HUES6 (cell line): ENCODE measurements at regions not wholly inside any gene's neighbourhood (a gene's known extent, or its start where the extent isn't known, plus 50 kb on each side); places are given as distances from the start of the nearest gene placed in this dataset.
"Not testable (repeated sequence)": the region's sequence is repeated elsewhere in the genome, so short reads cannot be mapped to it uniquely, and the experiment has no call there.

Experiments
- H3K27ac ChIP-seq: 2 replicates; pipeline ENCODE4 v1.7.0; 2013; ENCODE audit warnings: low read depth, mild to moderate bottlenecking, low read length, inconsistent platforms
- H3K27me3 ChIP-seq: 2 replicates; pipeline ENCODE4 v1.6.1; 2013; ENCODE audit warnings: low read length; ENCODE audit not compliant: control insufficient read depth, insufficient read depth
- H3K36me3 ChIP-seq: 2 replicates; pipeline ENCODE4 v1.6.1; 2013; ENCODE audit warnings: low read length; ENCODE audit not compliant: control insufficient read depth, insufficient read depth
- H3K4me1 ChIP-seq: 2 replicates; pipeline ENCODE4 v1.6.1; 2013; ENCODE audit warnings: low read length; ENCODE audit not compliant: control insufficient read depth, insufficient read depth
- H3K4me3 ChIP-seq: 2 replicates; pipeline ENCODE4 v1.5.1; 2013; ENCODE audit warnings: low read depth, low read length
- H3K9ac ChIP-seq: one replicate; pipeline ENCODE4 v1.6.1; 2013; ENCODE audit warnings: mild to moderate bottlenecking, low read length
- H3K9me3 ChIP-seq: 2 replicates; pipeline ENCODE4 v1.6.1; 2013; ENCODE audit warnings: low read depth, low read length; ENCODE audit not compliant: control insufficient read depth, insufficient read depth

- Histone ChIP-seq H3K4me3 (no peak overlapping the region), H3K36me3 (no peaks in the 10 kb centered on the region), H3K9ac (no peak overlapping the region), H3K27ac (no peak overlapping the region), H3K27me3 (no peaks in the 10 kb centered on the region), H3K4me1 (no peaks in the 10 kb centered on the region), H3K9me3 (no peaks in the 10 kb centered on the region)
Measured at GRCh38 chr6:67045076-67045475, 1338.0 kb upstream of the EYS start.

- no peaks in the 10 kb centered on the region for H3K36me3 ChIP-seq
- no peaks in the 10 kb centered on the region for H3K9me3 ChIP-seq
- no peaks in the 10 kb centered on the region for H3K4me1 ChIP-seq
- H3K4me3 ChIP-seq: no peak overlapping the region
- H3K27ac ChIP-seq: no peak overlapping the region
- no peaks in the 10 kb centered on the region for H3K27me3 ChIP-seq
- no peak overlapping the region for H3K9ac ChIP-seq
Measured at GRCh38 chr6:67031451-67031850, 1324.4 kb upstream of the EYS start.

- no peak overlapping the region for H3K9ac ChIP-seq
- H3K9me3 ChIP-seq: no peaks in the 10 kb centered on the region
- no peaks in the 10 kb centered on the region for H3K27me3 ChIP-seq
- H3K36me3 ChIP-seq: no peaks in the 10 kb centered on the region
- H3K4me3 ChIP-seq: no peak overlapping the region
- no peaks in the 10 kb centered on the region for H3K4me1 ChIP-seq
- H3K27ac ChIP-seq: no peak overlapping the region
Measured at GRCh38 chr6:67030861-67031260, 1323.8 kb upstream of the EYS start.

GRCh38 chr6:67016921-67017460, 1310.0 kb upstream of the EYS start:
- Histone ChIP-seq H3K9ac (no peak overlapping the region), H3K4me1 (no peaks in the 10 kb centered on the region), H3K27me3 (no peaks in the 10 kb centered on the region), H3K36me3 (no peaks in the 10 kb centered on the region), H3K27ac (no peak overlapping the region), H3K9me3 (no peaks in the 10 kb centered on the region), H3K4me3 (no peak overlapping the region)

GRCh38 chr6:67011441-67011840, 1304.4 kb upstream of the EYS start:
- Histone ChIP-seq H3K9ac (no peak overlapping the region), H3K4me3 (no peak overlapping the region), H3K4me1 (peaks cover 3% of the 10 kb centered on the region; the same call in 1 of the 2 replicates), H3K27me3 (no peaks in the 10 kb centered on the region), H3K9me3 (no peaks in the 10 kb centered on the region), H3K27ac (no peak overlapping the region), H3K36me3 (no peaks in the 10 kb centered on the region)

- Histone ChIP-seq H3K4me3 (no peak overlapping the region), H3K36me3 (no peaks in the 10 kb centered on the region), H3K27ac (no peak overlapping the region), H3K4me1 (peaks cover 3% of the 10 kb centered on the region; the same call in 1 of the 2 replicates), H3K9me3 (no peaks in the 10 kb centered on the region), H3K27me3 (no peaks in the 10 kb centered on the region), H3K9ac (no peak overlapping the region)
Measured at GRCh38 chr6:67009818-67010217, 1302.8 kb upstream of the EYS start.

GRCh38 chr6:67003844-67004243, 1296.8 kb upstream of the EYS start:
- no peak overlapping the region for H3K9ac ChIP-seq
- no peaks in the 10 kb centered on the region for H3K36me3 ChIP-seq
- no peaks in the 10 kb centered on the region for H3K9me3 ChIP-seq
- H3K27me3 ChIP-seq: no peaks in the 10 kb centered on the region
- H3K27ac ChIP-seq: no peak overlapping the region
- H3K4me1 ChIP-seq: no peaks in the 10 kb centered on the region
- no peak overlapping the region for H3K4me3 ChIP-seq

- no peak overlapping the region for H3K4me3 ChIP-seq
Measured at GRCh38 chr6:67000121-67000520, 1293.1 kb upstream of the EYS start.

GRCh38 chr6:66997579-66997978, 1290.6 kb upstream of the EYS start:
- H3K27ac ChIP-seq, H3K27me3 ChIP-seq, H3K9me3 ChIP-seq, H3K36me3 ChIP-seq, H3K9ac ChIP-seq, H3K4me3 ChIP-seq, H3K4me1 ChIP-seq: not testable (repeated sequence)

More at GRCh38 chr6:67000121-67000520, 1293.1 kb upstream of the EYS start:
- Histone ChIP-seq H3K27ac (no peak overlapping the region), H3K4me1 (no peaks in the 10 kb centered on the region), H3K9me3 (0 out of 2 replicates have a peak, but pooled peaks cover 3% of the 10 kb centered on the region), H3K27me3 (no peaks in the 10 kb centered on the region), H3K36me3 (no peaks in the 10 kb centered on the region), H3K9ac (no peak overlapping the region)

GRCh38 chr6:66995669-66996068, 1288.6 kb upstream of the EYS start:
- Histone ChIP-seq H3K4me1 (no peaks in the 10 kb centered on the region), H3K27ac (no peak overlapping the region), H3K36me3 (no peaks in the 10 kb centered on the region)

GRCh38 chr6:66993708-66994107, 1286.7 kb upstream of the EYS start:
- H3K9me3 ChIP-seq, H3K36me3 ChIP-seq, H3K4me3 ChIP-seq, H3K27ac ChIP-seq, H3K4me1 ChIP-seq, H3K27me3 ChIP-seq, H3K9ac ChIP-seq: not testable (repeated sequence)

More at GRCh38 chr6:66995669-66996068, 1288.6 kb upstream of the EYS start:
- no peaks in the 10 kb centered on the region for H3K27me3 ChIP-seq
- no peak overlapping the region for H3K4me3 ChIP-seq
- no peak overlapping the region for H3K9ac ChIP-seq
- H3K9me3 ChIP-seq: peaks cover 9% of the 10 kb centered on the region; the same call in 1 of the 2 replicates

- no peak overlapping the region for H3K4me3 ChIP-seq
- H3K27ac ChIP-seq: no peak overlapping the region
- no peak overlapping the region for H3K9ac ChIP-seq
- H3K36me3 ChIP-seq: no peaks in the 10 kb centered on the region
- H3K27me3 ChIP-seq: no peaks in the 10 kb centered on the region
- no peaks in the 10 kb centered on the region for H3K4me1 ChIP-seq
- peaks cover 10% of the 10 kb centered on the region; the same call in 1 of the 2 replicates for H3K9me3 ChIP-seq
Measured at GRCh38 chr6:66993272-66993671, 1286.2 kb upstream of the EYS start.
